ENCODE measurements at regions not wholly inside any gene's neighbourhood (a gene's known extent, or its start where the extent isn't known, plus 50 kb on each side); places are given as distances from the start of the nearest gene placed in this dataset.

GRCh38 chr22:47419239-47419638 lies 656.8 kb downstream of the TBC1D22A start:
- CTCF ChIA-PET = no interaction called here
- DNase-seq (no peak), ATAC-seq (no peak)
- Histone ChIP-seq H3K4me3 (ENCODE audit: low read length) (no peak overlapping the region), H2AFZ (ENCODE audit: low read length) (no peak overlapping the region), H3K4me2 (ENCODE audit: low read length) (no peak overlapping the region), H3K27ac (ENCODE audit: low read length) (no peak overlapping the region), H3K4me1 (ENCODE audit: insufficient read depth, low read length) (no peaks in the 10 kb centered on the region), H3K79me2 (ENCODE audit: low read length) (no peaks in the 10 kb centered on the region), H3K36me3 (ENCODE audit: low read depth, low read length) (no peaks in the 10 kb centered on the region), H3K9me3 (ENCODE audit: low read length) (no peaks in the 10 kb centered on the region), H3K27me3 (ENCODE audit: low read length) (peaks cover 27% of the 10 kb centered on the region), H3K9ac (ENCODE audit: low read length) (no peak overlapping the region), H4K20me1 (ENCODE audit: low read length) (no peaks in the 10 kb centered on the region), H3K9me2 (replicated peaks; ENCODE audit: low read length) (no peaks in the 10 kb centered on the region), H3F3A (ENCODE audit: low read length, unreplicated experiment) (no peaks in the 10 kb centered on the region)
- BruUV-seq (replicated peaks) = no TSS peak
- TF ChIP-seq EZH2 (IDR thresholded peaks at IDR 0.05; ENCODE audit: low read length, unreplicated experiment) (no peak), EZH2phosphoT487 (IDR thresholded peaks at IDR 0.05; ENCODE audit: borderline replicate concordance, low read length) (no peak)
- TF ChIP-seq, protein P1, sequence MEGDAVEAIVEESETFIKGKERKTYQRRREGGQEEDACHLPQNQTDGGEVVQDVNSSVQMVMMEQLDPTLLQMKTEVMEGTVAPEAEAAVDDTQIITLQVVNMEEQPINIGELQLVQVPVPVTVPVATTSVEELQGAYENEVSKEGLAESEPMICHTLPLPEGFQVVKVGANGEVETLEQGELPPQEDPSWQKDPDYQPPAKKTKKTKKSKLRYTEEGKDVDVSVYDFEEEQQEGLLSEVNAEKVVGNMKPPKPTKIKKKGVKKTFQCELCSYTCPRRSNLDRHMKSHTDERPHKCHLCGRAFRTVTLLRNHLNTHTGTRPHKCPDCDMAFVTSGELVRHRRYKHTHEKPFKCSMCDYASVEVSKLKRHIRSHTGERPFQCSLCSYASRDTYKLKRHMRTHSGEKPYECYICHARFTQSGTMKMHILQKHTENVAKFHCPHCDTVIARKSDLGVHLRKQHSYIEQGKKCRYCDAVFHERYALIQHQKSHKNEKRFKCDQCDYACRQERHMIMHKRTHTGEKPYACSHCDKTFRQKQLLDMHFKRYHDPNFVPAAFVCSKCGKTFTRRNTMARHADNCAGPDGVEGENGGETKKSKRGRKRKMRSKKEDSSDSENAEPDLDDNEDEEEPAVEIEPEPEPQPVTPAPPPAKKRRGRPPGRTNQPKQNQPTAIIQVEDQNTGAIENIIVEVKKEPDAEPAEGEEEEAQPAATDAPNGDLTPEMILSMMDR (conservative IDR thresholded peaks at IDR 0.05; ENCODE audit: low read depth, low read length) = no peak
- intact Hi-C loops (cut with micrococcal nuclease) = no loop called here
- POLR2A ChIA-PET (ENCODE audit: unreplicated experiment) = no interaction called here

DNA sequence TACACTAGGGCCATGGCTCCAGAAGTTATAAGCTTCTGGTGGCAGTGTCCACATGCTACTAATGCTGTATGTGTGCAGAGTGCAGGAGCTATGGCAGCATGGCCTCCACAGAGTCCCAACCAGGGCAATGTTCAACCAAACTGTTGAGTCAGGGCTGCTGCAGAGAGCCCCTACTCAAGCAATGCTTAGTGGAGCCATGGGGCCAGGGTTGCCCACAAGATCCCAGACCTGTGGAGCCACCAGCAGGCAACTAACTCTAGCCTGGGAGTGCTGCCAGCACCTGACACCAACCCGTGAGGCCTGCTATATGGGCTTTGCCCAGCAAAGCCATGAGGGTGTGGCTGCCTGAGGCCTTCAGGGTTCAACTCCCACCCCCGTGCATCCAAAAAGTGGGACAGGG lies 655.2 kb downstream of the TBC1D22A start:
- Histone ChIP-seq H3K4me1 (ENCODE audit: insufficient read depth, low read length) (no peaks in the 10 kb centered on the region), H4K20me1 (ENCODE audit: low read length) (no peaks in the 10 kb centered on the region), H3K4me2 (ENCODE audit: low read length) (no peak overlapping the region), H3K9ac (ENCODE audit: low read length) (no peak overlapping the region), H3K79me2 (ENCODE audit: low read length) (no peaks in the 10 kb centered on the region), H2AFZ (ENCODE audit: low read length) (no peak overlapping the region), H3K27me3 (ENCODE audit: low read length) (peaks cover 20% of the 10 kb centered on the region), H3K9me3 (ENCODE audit: low read length) (no peaks in the 10 kb centered on the region), H3K27ac (ENCODE audit: low read length) (no peak overlapping the region), H3K4me3 (ENCODE audit: low read length) (no peak overlapping the region), H3K9me2 (replicated peaks; ENCODE audit: low read length) (no peaks in the 10 kb centered on the region), H3F3A (ENCODE audit: low read length, unreplicated experiment) (no peaks in the 10 kb centered on the region), H3K36me3 (ENCODE audit: low read depth, low read length) (no peaks in the 10 kb centered on the region)
- TF ChIP-seq, protein P1 (conservative IDR thresholded peaks at IDR 0.05; ENCODE audit: low read depth, low read length) = no peak
- no peak for TF ChIP-seq EZH2 (IDR thresholded peaks at IDR 0.05; ENCODE audit: low read length, unreplicated experiment)
- TF ChIP-seq EZH2phosphoT487 (IDR thresholded peaks at IDR 0.05; ENCODE audit: borderline replicate concordance, low read length) = no peak
- ChIA-PET POLR2A (ENCODE audit: unreplicated experiment) (no interaction called here), CTCF (no interaction called here)
- ATAC-seq = no peak
- DNase-seq = no peak
- no TSS peak for BruUV-seq (replicated peaks)
- intact Hi-C loops (cut with micrococcal nuclease) = no loop called here

- POLR2A ChIA-PET (ENCODE audit: unreplicated experiment) = no interaction called here
- H3K27ac ChIP-seq (ENCODE audit: low read length) = no peak overlapping the region
- TF ChIP-seq EZH2phosphoT487 (IDR thresholded peaks at IDR 0.05; ENCODE audit: borderline replicate concordance, low read length) (no peak), EZH2 (IDR thresholded peaks at IDR 0.05; ENCODE audit: low read length, unreplicated experiment) (no peak)
- TF ChIP-seq, protein P1 (conservative IDR thresholded peaks at IDR 0.05; ENCODE audit: low read depth, low read length) = no peak
Observed at GRCh38 chr22:47411006-47411405, 648.6 kb downstream of the TBC1D22A start.

More at GRCh38 chr22:47411006-47411405, 648.6 kb downstream of the TBC1D22A start:
- no TSS peak for BruUV-seq (replicated peaks)
- Histone ChIP-seq H3K4me2 (ENCODE audit: low read length) (no peak overlapping the region), H3K9me2 (replicated peaks; ENCODE audit: low read length) (no peaks in the 10 kb centered on the region), H3K79me2 (ENCODE audit: low read length) (no peaks in the 10 kb centered on the region), H3K9me3 (ENCODE audit: low read length) (no peaks in the 10 kb centered on the region), H3K4me3 (ENCODE audit: low read length) (no peak overlapping the region), H3K27me3 (ENCODE audit: low read length) (peaks cover 32% of the 10 kb centered on the region), H3K36me3 (ENCODE audit: low read depth, low read length) (no peaks in the 10 kb centered on the region), H4K20me1 (ENCODE audit: low read length) (no peaks in the 10 kb centered on the region), H3F3A (ENCODE audit: low read length, unreplicated experiment) (no peaks in the 10 kb centered on the region), H3K9ac (ENCODE audit: low read length) (no peak overlapping the region), H3K4me1 (ENCODE audit: insufficient read depth, low read length) (no peaks in the 10 kb centered on the region), H2AFZ (ENCODE audit: low read length) (no peak overlapping the region)
- CTCF ChIA-PET = no interaction called here
- DNase-seq (no peak), ATAC-seq (no peak)
- intact Hi-C loops (cut with micrococcal nuclease) = no loop called here

Data from PC-3 (cell line).